ENCODE measurements at regions not wholly inside any gene's neighbourhood (a gene's known extent, or its start where the extent isn't known, plus 50 kb on each side); places are given as distances from the start of the nearest gene placed in this dataset.

GRCh38 chr13:59479629-59480028 is 684.1 kb downstream of the DIAPH3 start:
- TF ChIP-seq, protein P1, sequence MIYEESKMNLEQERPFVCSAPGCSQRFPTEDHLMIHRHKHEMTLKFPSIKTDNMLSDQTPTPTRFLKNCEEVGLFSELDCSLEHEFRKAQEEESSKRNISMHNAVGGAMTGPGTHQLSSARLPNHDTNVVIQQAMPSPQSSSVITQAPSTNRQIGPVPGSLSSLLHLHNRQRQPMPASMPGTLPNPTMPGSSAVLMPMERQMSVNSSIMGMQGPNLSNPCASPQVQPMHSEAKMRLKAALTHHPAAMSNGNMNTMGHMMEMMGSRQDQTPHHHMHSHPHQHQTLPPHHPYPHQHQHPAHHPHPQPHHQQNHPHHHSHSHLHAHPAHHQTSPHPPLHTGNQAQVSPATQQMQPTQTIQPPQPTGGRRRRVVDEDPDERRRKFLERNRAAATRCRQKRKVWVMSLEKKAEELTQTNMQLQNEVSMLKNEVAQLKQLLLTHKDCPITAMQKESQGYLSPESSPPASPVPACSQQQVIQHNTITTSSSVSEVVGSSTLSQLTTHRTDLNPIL (CRISPR knock-in tag; IDR thresholded peaks at IDR 0.05; ENCODE audit: low read depth): no peak
- TF ChIP-seq PPARA (CRISPR knock-in tag; IDR thresholded peaks at IDR 0.05; ENCODE audit: borderline replicate concordance) (no peak), ESRRG (CRISPR knock-in tag; IDR thresholded peaks at IDR 0.05) (no peak), ZFP30 (CRISPR knock-in tag; IDR thresholded peaks at IDR 0.05) (no peak)
- TF ChIP-seq, protein P2, sequence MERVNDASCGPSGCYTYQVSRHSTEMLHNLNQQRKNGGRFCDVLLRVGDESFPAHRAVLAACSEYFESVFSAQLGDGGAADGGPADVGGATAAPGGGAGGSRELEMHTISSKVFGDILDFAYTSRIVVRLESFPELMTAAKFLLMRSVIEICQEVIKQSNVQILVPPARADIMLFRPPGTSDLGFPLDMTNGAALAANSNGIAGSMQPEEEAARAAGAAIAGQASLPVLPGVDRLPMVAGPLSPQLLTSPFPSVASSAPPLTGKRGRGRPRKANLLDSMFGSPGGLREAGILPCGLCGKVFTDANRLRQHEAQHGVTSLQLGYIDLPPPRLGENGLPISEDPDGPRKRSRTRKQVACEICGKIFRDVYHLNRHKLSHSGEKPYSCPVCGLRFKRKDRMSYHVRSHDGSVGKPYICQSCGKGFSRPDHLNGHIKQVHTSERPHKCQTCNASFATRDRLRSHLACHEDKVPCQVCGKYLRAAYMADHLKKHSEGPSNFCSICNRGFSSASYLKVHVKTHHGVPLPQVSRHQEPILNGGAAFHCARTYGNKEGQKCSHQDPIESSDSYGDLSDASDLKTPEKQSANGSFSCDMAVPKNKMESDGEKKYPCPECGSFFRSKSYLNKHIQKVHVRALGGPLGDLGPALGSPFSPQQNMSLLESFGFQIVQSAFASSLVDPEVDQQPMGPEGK (CRISPR knock-in tag; IDR thresholded peaks at IDR 0.05; ENCODE audit: borderline replicate concordance): no peak

Data from SK-N-SH treated with all-trans-retinoic acid at 6 μM for 48 hours (cell line).